Left lung (tissue), 4 donors: ENCODE measurements at regions not wholly inside any gene's neighbourhood (a gene's known extent, or its start where the extent isn't known, plus 50 kb on each side); places are given as distances from the start of the nearest gene placed in this dataset.

Source experiments
- ATAC-seq: fragments of 200-7000 bp; cut with Tn5 transposase; one replicate; pipeline ENCODE4 v1.9.1; 2020; ENCODE audit warnings: moderate library complexity
- DNase-seq, 4 donors: peaks; one replicate each; pipeline ENCODE4 v3.0.0-alpha.2; 2013 to 2020
- H3K27ac ChIP-seq, 2 donors: fragments of 200-600 bp; sonication (generic) in 1 of 2; one replicate each; pipeline versions ENCODE4 v1.5.0 to v1.8.0; 2020 to 2021
- H3K27me3 ChIP-seq, 2 donors: fragments of 200-600 bp; sonication (generic) in 1 of 2; one replicate each; pipeline versions ENCODE4 v1.5.0 to v1.8.0; 2020 to 2021
- H3K36me3 ChIP-seq, 2 donors: fragments of 200-600 bp; sonication (generic) in 1 of 2; one replicate each; pipeline versions ENCODE4 v1.5.0 to v1.8.0; 2020 to 2021
- H3K4me1 ChIP-seq, 2 donors: fragments of 200-600 bp; one replicate each; pipeline ENCODE4 v1.8.0; 2021
- H3K4me3 ChIP-seq, 2 donors: fragments of 200-600 bp; sonication (generic) in 1 of 2; one replicate each; pipeline versions ENCODE4 v1.5.0 to v1.8.0; 2020 to 2021; ENCODE audit warnings: mild to moderate bottlenecking in 1 of 2
- H3K9me3 ChIP-seq, 2 donors: fragments of 200-600 bp; sonication (generic) in 1 of 2; one replicate each; pipeline versions ENCODE4 v1.5.0 to v1.8.0; 2020 to 2021
- intact Hi-C, 2 donors: fragments of 100-400 bp; cut with DNase I; formaldehyde crosslinking; loops; one replicate each; pipeline versions ENCODE4 v1.11.2 to v1.14.2; 2022
- TF ChIP-seq, protein P1 (sequence below), 2 donors: fragments of 200-600 bp; sonication (generic) in 1 of 2; IDR thresholded peaks; one replicate each; pipeline versions ENCODE4 v1.5.0 to v1.8.0; 2021; ENCODE audit warnings: antibody characterized with exemption in 2 of 2
- donor health status: DM: no; HTN: yes; CAD: no.
- donor health status: DM: no; HTN: no; CAD: no.

- Histone ChIP-seq H3K4me1 (no peaks in the 10 kb centered on the region), H3K4me3 (no peak overlapping the region), H3K27me3 (no peaks in the 10 kb centered on the region), H3K9me3 (peaks cover 0 to 11% of the 10 kb centered on the region in 2 donors), H3K36me3 (no peaks in the 10 kb centered on the region), H3K27ac (no peak overlapping the region)
- DNase-seq (no peak), ATAC-seq (no peak)
- TF ChIP-seq, protein P1, sequence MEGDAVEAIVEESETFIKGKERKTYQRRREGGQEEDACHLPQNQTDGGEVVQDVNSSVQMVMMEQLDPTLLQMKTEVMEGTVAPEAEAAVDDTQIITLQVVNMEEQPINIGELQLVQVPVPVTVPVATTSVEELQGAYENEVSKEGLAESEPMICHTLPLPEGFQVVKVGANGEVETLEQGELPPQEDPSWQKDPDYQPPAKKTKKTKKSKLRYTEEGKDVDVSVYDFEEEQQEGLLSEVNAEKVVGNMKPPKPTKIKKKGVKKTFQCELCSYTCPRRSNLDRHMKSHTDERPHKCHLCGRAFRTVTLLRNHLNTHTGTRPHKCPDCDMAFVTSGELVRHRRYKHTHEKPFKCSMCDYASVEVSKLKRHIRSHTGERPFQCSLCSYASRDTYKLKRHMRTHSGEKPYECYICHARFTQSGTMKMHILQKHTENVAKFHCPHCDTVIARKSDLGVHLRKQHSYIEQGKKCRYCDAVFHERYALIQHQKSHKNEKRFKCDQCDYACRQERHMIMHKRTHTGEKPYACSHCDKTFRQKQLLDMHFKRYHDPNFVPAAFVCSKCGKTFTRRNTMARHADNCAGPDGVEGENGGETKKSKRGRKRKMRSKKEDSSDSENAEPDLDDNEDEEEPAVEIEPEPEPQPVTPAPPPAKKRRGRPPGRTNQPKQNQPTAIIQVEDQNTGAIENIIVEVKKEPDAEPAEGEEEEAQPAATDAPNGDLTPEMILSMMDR (IDR thresholded peaks at IDR 0.05): no peak
- intact Hi-C loops: no loop called here
These were observed 356.7 kb downstream of the PCDH17 start for GRCh38 chr13:57988276-57988675.

DNA sequence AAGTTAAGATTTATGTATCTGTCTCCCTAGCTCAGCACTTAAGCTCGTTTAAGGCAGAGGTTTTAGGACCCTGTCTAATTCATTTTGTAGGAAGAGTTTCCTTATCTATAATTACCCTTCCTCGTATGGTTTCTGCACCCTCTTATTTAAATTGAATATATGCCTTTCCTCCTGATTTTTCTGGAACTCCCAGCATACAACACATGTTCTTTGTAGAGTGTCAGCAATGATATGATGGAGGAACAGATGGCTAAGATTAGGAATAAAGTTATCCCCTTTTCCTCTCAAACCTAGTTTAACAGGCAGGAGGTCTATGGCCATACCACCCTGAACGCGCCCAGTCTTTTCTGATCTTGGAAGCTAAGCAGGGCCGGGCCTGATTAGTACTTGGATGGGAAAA, 359.5 kb downstream of the PCDH17 start:
- H3K4me3 ChIP-seq: no peak overlapping the region
- H3K9me3 ChIP-seq: peaks cover 0 to 7% of the 10 kb centered on the region in 2 donors
- DNase-seq: no peak
- TF ChIP-seq, protein P1 (IDR thresholded peaks at IDR 0.05): no peak
- H3K27ac ChIP-seq: no peak overlapping the region
- ATAC-seq: no peak
- H3K27me3 ChIP-seq: no peaks in the 10 kb centered on the region
- intact Hi-C loops: no loop called here
- H3K36me3 ChIP-seq: no peaks in the 10 kb centered on the region
- H3K4me1 ChIP-seq: no peaks in the 10 kb centered on the region

DNA sequence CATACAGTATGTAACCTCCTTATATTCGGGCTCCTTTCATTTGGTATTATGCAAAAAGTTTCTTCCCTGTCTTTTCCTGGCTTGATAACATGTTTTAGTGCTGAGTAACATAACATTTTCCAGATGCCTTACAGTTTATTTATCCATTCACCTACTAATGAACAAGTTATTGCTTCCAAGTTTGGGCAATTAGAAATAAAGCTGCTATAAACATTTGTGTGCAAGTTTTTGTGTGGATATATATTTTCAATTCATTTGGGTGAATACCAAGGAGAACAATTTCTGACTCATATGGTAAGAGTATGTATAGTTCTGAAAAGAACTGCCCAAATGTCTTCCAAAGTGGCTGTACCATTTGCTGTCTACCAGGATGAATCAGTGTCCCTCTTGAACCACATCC, 360.9 kb downstream of the PCDH17 start:
- DNase-seq (no peak), ATAC-seq (no peak)
- Histone ChIP-seq H3K27ac (no peak overlapping the region), H3K36me3 (no peaks in the 10 kb centered on the region), H3K4me1 (no peaks in the 10 kb centered on the region), H3K27me3 (no peaks in the 10 kb centered on the region), H3K4me3 (no peak overlapping the region), H3K9me3 (no peaks in the 10 kb centered on the region)
- TF ChIP-seq, protein P1 (IDR thresholded peaks at IDR 0.05): no peak
- intact Hi-C loops: no loop called here

DNA sequence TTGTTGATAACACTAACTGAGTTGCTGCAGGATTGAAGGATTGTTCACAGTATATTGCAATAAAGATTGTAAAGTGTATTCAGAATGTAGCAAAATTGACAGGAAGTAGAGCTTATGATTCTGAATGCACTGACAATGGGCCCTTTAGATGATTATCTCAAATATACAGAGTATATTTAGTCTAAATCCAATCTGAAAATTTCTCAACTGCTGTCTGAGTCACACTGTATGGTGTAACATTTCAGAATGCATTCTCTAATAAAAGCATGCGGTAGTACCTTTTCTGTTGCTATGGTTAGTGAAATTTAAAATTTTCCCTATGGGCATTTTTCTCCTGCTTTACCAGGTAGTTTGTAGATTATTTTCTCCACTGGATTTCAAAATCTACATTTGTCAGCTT, 365.2 kb downstream of the PCDH17 start:
- TF ChIP-seq, protein P1 (IDR thresholded peaks at IDR 0.05): no peak
- peaks cover 0 to 13% of the 10 kb centered on the region in 2 donors for H3K9me3 ChIP-seq
- no peak overlapping the region for H3K4me3 ChIP-seq
- no peaks in the 10 kb centered on the region for H3K27me3 ChIP-seq
- no peaks in the 10 kb centered on the region for H3K4me1 ChIP-seq
- no peak overlapping the region for H3K27ac ChIP-seq
- ATAC-seq (no peak), DNase-seq (no peak)
- H3K36me3 ChIP-seq: no peaks in the 10 kb centered on the region
- intact Hi-C loops: no loop called here

GRCh38 chr13:58004751-58005150, 373.2 kb downstream of the PCDH17 start:
- Histone ChIP-seq H3K4me3 (no peak overlapping the region), H3K27ac (no peak overlapping the region), H3K27me3 (no peaks in the 10 kb centered on the region), H3K36me3 (no peaks in the 10 kb centered on the region), H3K9me3 (peaks cover 0 to 9% of the 10 kb centered on the region in 2 donors), H3K4me1 (no peaks in the 10 kb centered on the region)
- TF ChIP-seq, protein P1 (IDR thresholded peaks at IDR 0.05): no peak
- intact Hi-C loops: no loop called here
- DNase-seq (no peak), ATAC-seq (no peak)
